CD4-positive, alpha-beta T cell (primary cell): ENCODE measurements at regions not wholly inside any gene's neighbourhood (a gene's known extent, or its start where the extent isn't known, plus 50 kb on each side); places are given as distances from the start of the nearest gene placed in this dataset.

Source experiments
- ATAC-seq: fragments of 200-7000 bp; cut with Tn5 transposase; one replicate; pipeline ENCODE4 v1.10.0; 2022; ENCODE audit warnings: mild to moderate bottlenecking; ENCODE audit not compliant: poor library complexity
- CTCF ChIA-PET: fragments of 350-600 bp; sonication (Branson Sonifier 250); formaldehyde crosslinking; loops from one replicate; lab custom pipeline; 2021; ENCODE audit warnings: antibody characterized with exemption, inconsistent platforms; lab: Charles Lee
- POLR2A ChIA-PET: fragments of 350-600 bp; sonication (Branson Sonifier 250); formaldehyde crosslinking; loops from one replicate; lab custom pipeline; 2021; ENCODE audit warnings: antibody characterized with exemption, inconsistent platforms; lab: Charles Lee
- DNase-seq, 14 experiments: peaks; one replicate each; pipeline ENCODE4 v3.0.0-alpha.2; 2013 to 2020; ENCODE audit warnings: mixed read lengths in 2 of 14
- H3K27ac ChIP-seq, 2 donors: one replicate each; pipeline versions ENCODE4 v1.5.1 to v1.7.0; 2013; ENCODE audit warnings: low read length in 2 of 2, low read depth in 1 of 2, mild to moderate bottlenecking in 1 of 2
- H3K27me3 ChIP-seq, 2 experiments: 1 replicate in 1 of 2; 2 replicates in 1 of 2; pipeline versions ENCODE4 v1.6.1 to v1.7.0; 2013; ENCODE audit warnings: low read length in 2 of 2, control low read depth in 1 of 2, mild to moderate bottlenecking in 1 of 2, moderate library complexity in 1 of 2; ENCODE audit not compliant: insufficient read depth in 2 of 2, control insufficient read depth in 1 of 2
- H3K36me3 ChIP-seq: one replicate; pipeline ENCODE4 v1.6.1; 2013; ENCODE audit warnings: low read length, control low read depth; ENCODE audit not compliant: insufficient read depth
- H3K4me1 ChIP-seq: one replicate; pipeline ENCODE4 v1.6.1; 2013; ENCODE audit warnings: low read length, control low read depth; ENCODE audit not compliant: insufficient read depth
- H3K4me3 ChIP-seq: one replicate; pipeline ENCODE4 v1.5.1; 2013; ENCODE audit warnings: mild to moderate bottlenecking, low read length, moderate library complexity
- H3K9me3 ChIP-seq, 2 experiments: 1 replicate in 1 of 2; 2 replicates in 1 of 2; pipeline versions ENCODE4 v1.6.1 to v1.7.0; 2013; ENCODE audit warnings: low read length in 2 of 2, mild to moderate bottlenecking in 2 of 2, control low read depth in 1 of 2, moderate library complexity in 1 of 2; ENCODE audit not compliant: control insufficient read depth in 1 of 2, insufficient read depth in 1 of 2
- H3K27ac Mint-ChIP-seq: one replicate; pipeline ENCODE4 v1.8.0; 2020; ENCODE audit warnings: mixed read lengths
- H3K27me3 Mint-ChIP-seq: one replicate; pipeline ENCODE4 v1.8.0; 2021; ENCODE audit warnings: mixed read lengths
- H3K36me3 Mint-ChIP-seq: one replicate; pipeline ENCODE4 v1.8.0; 2021; ENCODE audit warnings: low read depth, mixed read lengths
- H3K4me1 Mint-ChIP-seq: one replicate; pipeline ENCODE4 v1.8.0; 2021; ENCODE audit warnings: low read depth, mixed read lengths
- H3K4me3 Mint-ChIP-seq: one replicate; pipeline ENCODE4 v1.8.0; 2020; ENCODE audit warnings: mild to moderate bottlenecking, mixed read lengths
- H3K9me3 Mint-ChIP-seq: one replicate; pipeline ENCODE4 v1.8.0; 2020; ENCODE audit warnings: mixed read lengths
- CTCF ChIP-seq: fragments of 200-600 bp; IDR thresholded peaks from one replicate; pipeline ENCODE4 v1.8.0; 2022; ENCODE audit warnings: antibody characterized with exemption, mild to moderate bottlenecking
- intact Hi-C, 2 experiments: fragments of 100-400 bp; cut with DNase I in 1 of 2; cut with micrococcal nuclease in 1 of 2; formaldehyde crosslinking; loops; one replicate each; pipeline versions ENCODE4 v1.15.1 to v1.9.0; 2023 to 2025; cut with DNase I, micrococcal nuclease

DNA sequence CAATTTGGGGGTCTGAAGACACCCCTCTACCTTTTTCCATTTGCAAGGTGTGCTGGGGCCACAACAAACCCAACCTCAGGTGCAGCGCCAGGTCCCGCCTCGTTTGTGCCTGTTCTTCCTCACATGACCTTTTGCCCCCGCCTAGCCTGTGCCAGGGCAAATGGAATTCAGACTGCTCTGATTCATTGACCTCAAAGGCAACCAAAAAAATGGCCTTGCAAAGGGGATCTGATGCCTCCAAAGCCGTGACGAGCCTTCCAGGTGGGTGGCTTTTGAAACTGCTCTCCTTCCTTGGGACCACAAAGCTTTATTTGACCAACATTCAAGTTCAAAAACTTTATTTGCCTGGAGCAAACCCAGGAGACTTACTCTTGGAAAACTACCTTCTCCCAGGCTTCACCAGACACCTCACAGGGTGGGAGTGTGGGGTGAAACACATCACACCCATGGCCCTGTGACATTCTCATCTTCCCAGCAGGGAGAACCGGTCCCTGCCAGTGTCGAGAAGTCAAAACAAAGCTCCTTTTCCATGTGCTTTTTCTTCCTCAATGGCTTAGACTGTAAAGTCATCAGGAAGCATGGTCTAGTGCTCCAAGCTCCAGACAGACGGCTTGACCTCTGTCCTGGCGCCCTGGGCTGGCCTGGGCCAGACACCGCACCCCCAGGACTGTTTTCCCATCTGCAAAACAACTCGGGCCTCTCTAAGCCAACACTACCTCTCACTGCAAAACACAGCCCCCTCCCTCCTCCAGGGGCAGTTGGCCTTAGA is 103.9 kb upstream of the HES1 start:
- H3K27ac Mint-ChIP-seq, result no peak overlapping the region
- H3K9me3 Mint-ChIP-seq, result no peaks in the 10 kb centered on the region
- Histone ChIP-seq H3K27me3 (peaks cover 0 to 4% of the 10 kb centered on the region in 2 experiments), H3K36me3 (no peaks in the 10 kb centered on the region), H3K4me1 (no peaks in the 10 kb centered on the region), H3K4me3 (no peak overlapping the region), H3K9me3 (no peaks in the 10 kb centered on the region), H3K27ac (no peak overlapping the region)
- ATAC-seq (no peak), DNase-seq (no peak)
- no peak for TF ChIP-seq CTCF
- H3K36me3 Mint-ChIP-seq, result no peaks in the 10 kb centered on the region
- POLR2A ChIA-PET, result no interaction called here
- intact Hi-C loops, result no loop called here
- no peak overlapping the region for H3K4me3 Mint-ChIP-seq
- H3K27me3 Mint-ChIP-seq, result peaks cover 12% of the 10 kb centered on the region
- peaks cover 8% of the 10 kb centered on the region for H3K4me1 Mint-ChIP-seq
- CTCF ChIA-PET, result no interaction called here

GRCh38 chr3:194032828-194033435 is 103.0 kb upstream of the HES1 start:
- DNase-seq (no peak), ATAC-seq (no peak)
- POLR2A ChIA-PET, result no interaction called here
- CTCF ChIA-PET, result no interaction called here
- H3K4me1 ChIP-seq, result no peaks in the 10 kb centered on the region
- H3K27ac Mint-ChIP-seq, result no peak overlapping the region
- H3K4me3 ChIP-seq, result no peak overlapping the region
- no peaks in the 10 kb centered on the region for H3K36me3 ChIP-seq
- peaks cover 7% of the 10 kb centered on the region for H3K27me3 Mint-ChIP-seq
- no peaks in the 10 kb centered on the region for H3K36me3 Mint-ChIP-seq
- intact Hi-C loops, result no loop called here
- no peak for TF ChIP-seq CTCF
- peaks cover 8% of the 10 kb centered on the region for H3K4me1 Mint-ChIP-seq
- peaks cover 0 to 4% of the 10 kb centered on the region in 2 experiments for H3K27me3 ChIP-seq
- no peak overlapping the region for H3K4me3 Mint-ChIP-seq
- H3K27ac ChIP-seq, result no peak overlapping the region
- no peaks in the 10 kb centered on the region for H3K9me3 ChIP-seq
- no peaks in the 10 kb centered on the region for H3K9me3 Mint-ChIP-seq

DNA sequence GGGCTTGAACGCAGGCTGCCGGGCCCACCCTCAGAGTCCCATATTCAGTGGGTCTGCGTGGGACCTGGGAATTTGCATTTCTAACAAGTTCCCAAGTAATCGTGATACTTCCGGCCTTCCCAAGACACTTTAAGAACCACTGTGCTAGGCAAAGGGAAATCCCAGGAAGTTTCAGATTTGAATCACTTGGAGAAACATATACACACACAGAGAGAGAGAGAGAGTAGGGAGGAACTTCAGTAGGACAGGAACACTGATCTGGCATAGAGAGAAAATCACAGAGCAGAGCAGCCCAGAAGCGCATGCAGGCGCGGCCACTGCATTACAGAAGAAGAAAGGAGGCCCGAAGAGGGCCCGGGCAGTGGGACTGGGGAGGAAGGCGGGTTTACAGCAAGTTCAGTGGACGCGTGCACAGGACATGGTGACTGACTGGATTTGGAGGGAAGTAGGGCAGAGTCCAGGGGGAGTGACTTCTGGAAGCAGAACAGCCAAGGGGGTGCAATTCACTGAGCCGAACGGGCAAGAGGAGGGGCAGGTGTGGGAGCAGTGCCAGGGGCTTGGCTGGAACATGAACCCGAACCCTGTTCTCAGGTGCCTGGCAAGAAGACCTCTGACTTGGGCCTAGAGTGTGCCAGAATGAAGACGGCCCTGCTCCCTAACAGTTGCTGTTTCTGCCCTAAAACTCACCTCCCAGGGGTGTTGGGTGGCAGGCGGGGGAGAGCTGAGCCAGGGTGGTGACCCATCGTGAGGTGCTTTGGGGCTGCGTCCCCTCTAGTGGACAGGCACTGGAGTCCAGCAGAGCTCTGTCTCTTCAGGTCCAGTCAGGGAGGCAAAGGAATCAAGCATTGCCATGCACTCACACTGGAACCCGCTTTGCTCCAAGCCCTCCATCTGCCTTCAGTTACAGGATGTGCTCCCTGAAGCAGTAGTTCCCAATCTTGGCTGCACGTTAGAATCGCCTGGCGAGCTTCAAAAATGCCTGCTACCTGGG is 101.3 kb upstream of the HES1 start:
- H3K4me1 ChIP-seq, result no peaks in the 10 kb centered on the region
- intact Hi-C loops, result no loop called here
- Mint-ChIP-seq H3K9me3 (no peaks in the 10 kb centered on the region), H3K4me3 (no peak overlapping the region), H3K36me3 (no peaks in the 10 kb centered on the region), H3K27me3 (peaks cover 7% of the 10 kb centered on the region), H3K4me1 (peaks cover 8% of the 10 kb centered on the region), H3K27ac (no peak overlapping the region)
- H3K27me3 ChIP-seq, result peaks cover 0 to 4% of the 10 kb centered on the region in 2 experiments
- ATAC-seq (no peak), DNase-seq (no peak)
- ChIA-PET POLR2A (interaction anchor here (0.6 kb wide), 1 partner anchor 139 kb away, joined by 6 read pairs; no protein-coding TSS in a partner anchor), CTCF (no interaction called here)
- H3K36me3 ChIP-seq, result no peaks in the 10 kb centered on the region
- no peaks in the 10 kb centered on the region for H3K9me3 ChIP-seq
- H3K4me3 ChIP-seq, result no peak overlapping the region
- no peak for TF ChIP-seq CTCF
- H3K27ac ChIP-seq, result no peak overlapping the region
